ENCODE measurements at regions not wholly inside any gene's neighbourhood (a gene's known extent, or its start where the extent isn't known, plus 50 kb on each side); places are given as distances from the start of the nearest gene placed in this dataset.
A peak's percentile ranks its signal among the peaks of the same experiment; 100 is the strongest.

DNA sequence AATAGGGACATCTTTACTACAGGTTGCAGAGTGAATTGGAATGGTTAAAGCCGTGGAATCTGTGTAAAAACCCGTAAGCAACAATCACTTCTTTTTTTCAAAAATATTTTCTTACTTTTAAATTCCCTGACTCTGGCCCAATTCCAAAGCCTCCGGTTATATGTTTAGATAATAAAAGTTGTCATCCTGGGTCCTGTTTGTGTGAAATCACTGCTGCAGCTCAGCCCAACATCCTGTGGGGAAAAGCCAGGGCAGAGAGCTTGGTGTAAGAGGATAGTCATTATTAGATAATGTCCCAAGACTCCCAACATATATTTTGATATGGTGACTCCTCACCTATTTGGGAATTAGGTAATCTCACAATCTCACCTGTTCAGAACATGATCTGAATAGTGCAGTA is 586.0 kb upstream of the BRINP1 start:
- no peaks in the 10 kb centered on the region for H3K4me1 Mint-ChIP-seq
- H3K4me3 Mint-ChIP-seq = no peak overlapping the region
- H3K36me3 Mint-ChIP-seq = peaks cover 2% of the 10 kb centered on the region

DNA sequence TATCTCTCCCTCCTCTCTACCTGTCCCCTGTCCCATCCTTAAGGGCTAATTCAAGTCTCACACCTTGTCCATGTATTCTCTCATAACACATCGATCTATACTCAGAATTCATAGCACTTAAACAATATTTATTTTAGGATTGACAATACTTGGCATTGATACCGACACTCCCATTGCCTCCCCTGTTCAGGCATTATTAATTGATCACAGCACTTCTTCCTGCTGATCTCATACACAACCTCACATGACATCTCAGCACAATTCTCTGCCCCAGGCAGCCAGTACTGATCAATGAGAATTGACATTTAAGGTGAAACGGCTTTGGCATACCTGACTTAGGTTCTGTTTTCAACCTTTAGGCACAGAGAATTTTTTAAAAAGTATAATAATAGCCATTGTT is 582.4 kb upstream of the BRINP1 start:
- Mint-ChIP-seq H3K27me3 (peaks cover 3% of the 10 kb centered on the region), H3K4me3 (no peak overlapping the region), H3K9me3 (peaks cover 0 to 2% (median 0%) of the 10 kb centered on the region in 3 donors), H3K36me3 (no peaks in the 10 kb centered on the region), H3K4me1 (no peaks in the 10 kb centered on the region), H3K27ac (no peak overlapping the region)

More for the DNA sequence above, 586.0 kb upstream of the BRINP1 start:
- Mint-ChIP-seq H3K27me3 (peaks cover 2% of the 10 kb centered on the region), H3K9me3 (peaks cover 0 to 2% (median 2%) of the 10 kb centered on the region in 3 donors), H3K27ac (no peak overlapping the region)

DNA sequence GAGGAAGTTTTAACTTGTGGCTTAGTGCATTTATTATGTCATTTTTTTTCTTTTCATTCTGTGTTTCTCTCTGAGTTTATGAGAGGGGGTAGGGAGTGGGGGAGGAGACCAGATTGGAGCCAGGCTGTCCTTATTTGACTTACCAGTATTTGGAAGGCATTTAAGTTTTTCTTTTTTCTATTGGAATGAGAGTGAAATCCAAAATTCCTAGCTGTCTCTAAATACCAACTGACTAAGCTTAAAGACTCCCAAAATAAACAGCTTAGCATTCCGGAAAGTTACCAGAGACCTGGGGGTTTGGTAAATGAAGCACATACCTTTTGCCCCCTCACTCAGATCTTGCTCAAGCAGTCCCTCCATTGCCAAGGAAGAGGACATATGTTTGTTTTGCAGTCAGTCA is 581.9 kb upstream of the BRINP1 start:
- Mint-ChIP-seq H3K4me1 (no peaks in the 10 kb centered on the region), H3K27ac (no peak overlapping the region), H3K27me3 (peaks cover 3% of the 10 kb centered on the region), H3K4me3 (no peak overlapping the region), H3K36me3 (no peaks in the 10 kb centered on the region), H3K9me3 (peaks cover 0 to 2% (median 0%) of the 10 kb centered on the region in 3 donors)

DNA sequence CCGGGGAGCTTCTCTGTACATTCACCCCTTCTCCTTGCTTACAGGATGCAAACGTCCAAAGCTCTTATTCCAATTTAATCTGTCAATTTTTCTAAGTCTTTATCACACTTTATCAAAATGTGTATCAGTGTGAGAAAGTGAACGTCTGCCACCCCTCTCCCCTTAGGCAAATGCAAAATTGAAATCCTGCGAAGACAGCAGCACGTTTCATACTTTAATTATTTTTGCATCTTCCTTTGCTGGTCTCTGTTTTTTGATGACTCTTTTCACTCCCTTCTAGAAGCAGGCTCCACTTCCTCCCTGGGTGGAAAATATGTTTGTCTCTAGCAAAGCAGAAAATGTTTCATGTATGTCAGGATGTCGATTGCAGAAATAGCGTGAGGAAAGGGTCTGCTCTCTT is 576.5 kb upstream of the BRINP1 start:
- Mint-ChIP-seq H3K36me3 (no peaks in the 10 kb centered on the region), H3K27me3 (peaks cover 8% of the 10 kb centered on the region), H3K4me1 (peaks cover 0 to 2% (median 0%) of the 10 kb centered on the region in 3 donors), H3K9me3 (peaks cover 0 to 2% (median 0%) of the 10 kb centered on the region in 3 donors), H3K4me3 (no peak overlapping the region), H3K27ac (no peak overlapping the region)

DNA sequence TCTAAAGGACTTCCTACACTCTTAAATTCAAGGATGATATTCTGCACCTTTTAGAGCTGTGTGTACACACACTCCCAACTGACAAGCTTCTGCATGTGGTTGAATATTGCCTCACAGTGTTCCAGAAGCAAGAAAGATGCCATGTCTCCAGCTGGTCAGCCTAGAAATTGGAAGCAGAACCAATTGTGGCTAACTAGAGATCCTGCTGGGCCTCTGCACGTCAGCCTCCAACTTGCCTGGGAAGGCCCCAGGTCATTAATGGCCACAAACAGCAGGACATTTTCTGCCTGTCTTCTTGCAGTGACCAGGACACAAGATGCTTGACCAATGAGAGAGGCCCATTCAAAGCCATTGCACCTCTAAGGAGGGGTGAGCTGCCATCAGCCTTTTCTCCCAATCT is 571.9 kb upstream of the BRINP1 start:
- Mint-ChIP-seq H3K4me3 (no peak overlapping the region), H3K36me3 (no peaks in the 10 kb centered on the region), H3K9me3 (peaks cover 0 to 2% (median 0%) of the 10 kb centered on the region in 3 donors), H3K4me1 (peaks cover 0 to 2% (median 0%) of the 10 kb centered on the region in 3 donors), H3K27me3 (peaks cover 9% of the 10 kb centered on the region), H3K27ac (no peak overlapping the region)

DNA sequence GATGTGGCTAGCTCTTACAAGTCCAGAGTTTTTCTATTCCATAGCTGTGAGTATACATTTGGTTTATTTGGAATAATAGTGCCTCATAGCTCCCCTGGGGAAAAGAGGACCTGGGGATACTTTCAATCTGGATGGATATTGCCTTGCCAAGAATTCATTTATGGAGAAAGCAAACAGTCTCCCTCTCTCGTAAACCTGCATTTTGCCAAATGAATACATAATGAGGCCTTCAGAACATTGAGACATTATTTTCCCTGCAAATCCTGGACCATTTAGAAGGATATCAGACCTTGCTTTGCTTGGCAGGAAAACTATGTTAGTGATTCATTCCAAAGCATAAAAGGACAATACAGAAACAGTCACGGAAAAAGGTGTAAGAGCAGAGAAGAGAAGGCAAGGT is 569.6 kb upstream of the BRINP1 start:
- Mint-ChIP-seq H3K4me1 (no peaks in the 10 kb centered on the region), H3K36me3 (no peaks in the 10 kb centered on the region), H3K4me3 (no peak overlapping the region), H3K27me3 (peaks cover 6% of the 10 kb centered on the region), H3K9me3 (no peaks in the 10 kb centered on the region), H3K27ac (peak overlapping the region in 1 of 3 donors; percentile 48)

DNA sequence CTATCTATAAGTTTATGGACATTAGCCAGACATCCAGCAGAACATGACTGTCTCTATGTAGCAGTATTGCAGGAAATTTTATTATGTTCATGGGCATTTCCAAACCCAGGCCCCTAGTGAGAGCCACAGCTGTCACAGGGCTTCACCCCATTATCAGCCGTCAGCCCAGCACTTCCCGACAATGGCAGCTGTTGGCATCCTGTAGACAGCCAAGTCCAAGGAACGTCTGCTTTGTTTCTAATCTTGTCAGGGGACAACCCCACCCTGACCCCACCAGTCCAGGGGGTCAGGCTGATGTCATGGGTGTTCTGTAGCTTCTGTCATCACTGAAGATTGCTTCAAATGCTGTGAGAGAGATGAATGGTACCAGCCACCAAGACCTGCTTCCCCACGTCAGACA is 565.3 kb upstream of the BRINP1 start:
- H3K36me3 Mint-ChIP-seq = no peaks in the 10 kb centered on the region
- no peaks in the 10 kb centered on the region for H3K4me1 Mint-ChIP-seq
- peaks cover 0 to 2% (median 0%) of the 10 kb centered on the region in 3 donors for H3K9me3 Mint-ChIP-seq
- H3K27ac Mint-ChIP-seq = peak overlapping the region in 1 of 3 donors; percentile 13
- H3K27me3 Mint-ChIP-seq = peaks cover 5% of the 10 kb centered on the region
- no peak overlapping the region for H3K4me3 Mint-ChIP-seq

DNA sequence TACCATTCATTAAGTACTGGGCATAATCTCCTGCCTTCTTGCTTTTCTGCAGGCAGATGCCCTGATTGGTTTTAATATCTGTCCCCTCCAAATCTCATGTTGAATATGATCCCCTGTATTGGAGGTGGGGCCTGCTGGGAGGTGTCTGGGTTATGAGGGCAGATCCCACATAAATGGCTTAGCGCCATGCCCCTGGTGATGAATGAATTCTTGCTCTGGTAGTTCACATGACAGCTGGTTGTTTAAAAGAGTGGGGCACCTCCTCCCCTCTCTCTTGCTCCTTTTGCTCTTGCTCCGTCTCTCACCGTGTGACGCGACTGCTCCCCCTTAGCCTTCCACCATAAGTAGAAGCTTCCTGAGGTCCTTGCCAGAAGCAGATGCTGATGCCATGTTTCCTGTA is 564.0 kb upstream of the BRINP1 start:
- Mint-ChIP-seq H3K27me3 (peaks cover 5% of the 10 kb centered on the region), H3K4me3 (no peak overlapping the region), H3K4me1 (no peaks in the 10 kb centered on the region), H3K9me3 (peaks cover 0 to 2% (median 0%) of the 10 kb centered on the region in 3 donors), H3K27ac (no peak overlapping the region), H3K36me3 (no peaks in the 10 kb centered on the region)

DNA sequence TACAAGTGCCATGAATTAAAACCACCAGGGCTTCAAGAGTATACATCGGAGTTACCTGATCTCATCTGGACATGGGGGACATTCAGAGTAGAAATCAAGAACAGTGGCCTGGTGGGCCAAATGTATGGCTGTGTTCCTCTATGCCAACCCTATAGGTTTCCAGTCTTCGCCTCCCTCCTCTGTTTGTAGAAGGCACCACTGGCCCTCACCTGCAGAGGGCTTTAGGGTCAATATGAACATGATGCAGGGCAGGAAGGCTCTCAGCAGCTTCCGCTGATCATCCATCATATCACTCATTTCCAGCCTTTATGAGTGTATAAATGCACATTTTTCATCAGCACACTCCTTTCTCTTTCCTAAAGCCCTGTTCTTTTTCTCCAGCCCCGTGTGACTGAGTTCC is 555.5 kb upstream of the BRINP1 start:
- H3K27ac Mint-ChIP-seq = no peak overlapping the region
- H3K36me3 Mint-ChIP-seq = no peaks in the 10 kb centered on the region
- H3K27me3 Mint-ChIP-seq = peaks cover 2% of the 10 kb centered on the region
- peaks cover 0 to 2% (median 0%) of the 10 kb centered on the region in 3 donors for H3K4me1 Mint-ChIP-seq
- no peak overlapping the region for H3K4me3 Mint-ChIP-seq
- peaks cover 2 to 7% (median 2%) of the 10 kb centered on the region in 3 donors for H3K9me3 Mint-ChIP-seq

DNA sequence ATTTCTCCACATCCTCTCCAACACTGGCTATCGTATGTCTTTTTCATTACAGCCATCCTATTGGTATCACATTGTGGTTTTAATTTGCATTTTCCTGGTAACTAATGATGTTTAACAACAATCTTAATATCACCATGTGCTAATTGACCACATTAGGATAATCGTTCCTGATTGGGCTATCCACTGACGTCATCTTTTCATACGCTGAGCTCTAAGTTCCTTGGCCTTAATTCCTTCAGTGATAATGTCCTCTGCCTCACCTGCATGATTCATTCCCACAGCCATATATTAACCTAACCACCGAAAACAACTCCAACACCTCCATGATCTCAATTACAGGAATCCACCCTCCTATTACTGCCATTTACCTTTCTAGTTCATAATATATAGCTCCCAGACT is 547.9 kb upstream of the BRINP1 start:
- Mint-ChIP-seq H3K36me3 (no peaks in the 10 kb centered on the region), H3K9me3 (peaks cover 2 to 7% (median 3%) of the 10 kb centered on the region in 3 donors), H3K27ac (no peak overlapping the region), H3K27me3 (no peaks in the 10 kb centered on the region), H3K4me1 (no peaks in the 10 kb centered on the region), H3K4me3 (no peak overlapping the region)

DNA sequence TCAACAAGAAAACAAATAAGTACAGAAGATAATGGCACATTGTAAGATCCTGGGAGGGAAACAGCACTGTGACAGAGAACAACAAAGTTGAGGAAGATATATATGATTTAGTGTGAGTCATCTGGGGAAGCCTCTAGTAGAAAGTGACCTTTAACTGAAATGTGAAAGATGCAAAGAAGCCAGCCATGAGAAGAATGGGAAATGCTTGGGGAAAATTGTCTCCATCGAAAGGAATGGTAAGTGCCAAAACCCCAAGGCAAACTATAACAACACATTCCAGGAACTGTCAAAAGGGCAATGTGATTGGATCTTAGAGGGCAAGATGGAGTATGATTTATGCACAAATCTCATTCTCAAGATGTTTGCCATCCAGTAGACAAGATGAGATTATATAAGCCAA is 537.8 kb upstream of the BRINP1 start:
- Mint-ChIP-seq H3K27ac (no peak overlapping the region), H3K36me3 (no peaks in the 10 kb centered on the region), H3K27me3 (no peaks in the 10 kb centered on the region), H3K9me3 (peaks cover 5 to 11% (median 9%) of the 10 kb centered on the region in 3 donors), H3K4me3 (no peak overlapping the region), H3K4me1 (peaks cover 0 to 1% (median 0%) of the 10 kb centered on the region in 3 donors)

DNA sequence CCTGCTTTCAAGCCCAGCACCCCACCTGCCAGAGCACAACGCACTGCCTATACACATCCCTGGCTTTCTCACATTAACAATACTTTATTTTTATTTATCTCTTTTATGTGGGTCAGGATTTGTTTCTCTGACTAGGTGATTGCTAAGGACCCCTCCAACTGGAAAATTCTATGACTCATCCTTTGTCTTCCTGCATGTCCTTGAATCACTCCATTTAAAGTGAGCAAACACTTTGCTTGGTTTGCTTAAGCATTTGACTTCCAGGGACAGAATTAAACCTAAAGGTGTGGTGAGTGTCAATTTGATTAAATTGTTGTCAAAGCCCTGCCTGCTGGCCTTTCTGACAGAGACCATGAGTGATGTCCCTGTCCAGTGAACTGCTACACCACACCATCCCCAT is 536.5 kb upstream of the BRINP1 start:
- no peak overlapping the region for H3K27ac Mint-ChIP-seq
- H3K27me3 Mint-ChIP-seq = no peaks in the 10 kb centered on the region
- peaks cover 5 to 11% (median 9%) of the 10 kb centered on the region in 3 donors for H3K9me3 Mint-ChIP-seq
- H3K4me1 Mint-ChIP-seq = peaks cover 0 to 1% (median 0%) of the 10 kb centered on the region in 3 donors
- H3K36me3 Mint-ChIP-seq = no peaks in the 10 kb centered on the region
- no peak overlapping the region for H3K4me3 Mint-ChIP-seq

DNA sequence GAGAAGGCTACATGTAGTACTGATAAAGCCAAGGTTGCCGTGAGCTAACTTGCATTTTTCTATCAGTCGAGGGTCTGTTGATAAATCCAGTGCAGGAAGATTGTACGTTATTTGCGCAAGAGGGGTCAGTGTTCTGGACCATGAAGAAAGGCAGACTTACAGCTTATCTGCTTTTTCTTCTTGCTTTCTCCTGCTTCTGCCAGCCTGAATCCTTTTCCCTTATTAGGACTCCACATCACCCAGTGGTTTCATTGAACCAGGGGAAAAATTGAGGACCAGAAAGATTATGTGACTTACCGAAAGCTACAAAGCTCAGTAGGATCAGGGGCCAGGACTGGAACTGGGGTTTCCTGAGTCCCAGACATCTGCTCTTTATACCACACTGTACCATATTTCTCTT is 534.6 kb upstream of the BRINP1 start:
- Mint-ChIP-seq H3K9me3 (peaks cover 5 to 9% (median 7%) of the 10 kb centered on the region in 3 donors), H3K4me1 (peaks cover 0 to 1% (median 0%) of the 10 kb centered on the region in 3 donors), H3K27ac (no peak overlapping the region), H3K4me3 (no peak overlapping the region), H3K27me3 (no peaks in the 10 kb centered on the region), H3K36me3 (no peaks in the 10 kb centered on the region)

DNA sequence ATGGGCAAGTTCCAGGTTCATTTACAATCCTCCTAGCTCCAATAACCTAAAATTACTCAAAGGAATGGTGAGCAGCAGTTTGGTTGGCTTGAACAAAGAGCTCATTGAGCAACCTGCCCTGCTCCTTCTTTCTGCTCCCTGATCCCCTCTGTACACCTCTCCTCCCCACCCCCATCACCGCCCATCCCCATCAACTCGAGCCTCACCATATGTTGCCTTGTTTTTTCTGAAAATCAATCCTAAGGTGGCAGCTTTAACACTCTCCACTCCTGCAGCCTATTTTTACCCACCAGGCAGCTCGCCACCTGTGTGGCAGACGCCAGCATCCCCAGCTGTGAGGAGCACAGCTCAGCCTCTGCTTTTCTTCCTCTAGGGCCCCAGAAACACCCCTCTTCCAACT is 533.4 kb upstream of the BRINP1 start:
- Mint-ChIP-seq H3K27me3 (no peaks in the 10 kb centered on the region), H3K9me3 (peaks cover under 1 to 3% (median under 1%) of the 10 kb centered on the region in 3 donors), H3K27ac (no peak overlapping the region), H3K4me1 (peaks cover 0 to 1% (median 0%) of the 10 kb centered on the region in 3 donors), H3K36me3 (no peaks in the 10 kb centered on the region), H3K4me3 (no peak overlapping the region)

DNA sequence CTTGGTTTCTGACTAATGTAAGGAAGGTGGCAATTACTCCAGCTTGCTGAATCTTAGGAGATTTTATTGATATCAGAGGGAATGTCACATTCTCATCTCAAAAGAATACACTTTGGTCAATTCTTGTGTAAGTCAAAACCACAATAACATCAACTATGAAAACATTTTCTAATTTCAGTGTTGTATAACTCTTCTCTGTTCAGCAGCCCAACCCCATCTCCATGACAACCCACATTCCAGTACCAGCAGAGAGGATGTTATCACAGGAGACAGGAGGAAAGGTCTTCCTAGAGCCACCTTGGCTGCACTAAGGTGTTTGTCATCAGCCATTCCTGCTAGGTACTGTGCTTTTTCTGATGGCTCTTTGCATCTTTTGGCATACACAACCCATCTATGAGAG is 529.1 kb upstream of the BRINP1 start:
- peaks cover 0 to 1% (median 0%) of the 10 kb centered on the region in 3 donors for H3K4me1 Mint-ChIP-seq
- H3K4me3 Mint-ChIP-seq = no peak overlapping the region
- no peak overlapping the region for H3K27ac Mint-ChIP-seq
- no peaks in the 10 kb centered on the region for H3K27me3 Mint-ChIP-seq
- no peaks in the 10 kb centered on the region for H3K36me3 Mint-ChIP-seq
- no peaks in the 10 kb centered on the region for H3K9me3 Mint-ChIP-seq

DNA sequence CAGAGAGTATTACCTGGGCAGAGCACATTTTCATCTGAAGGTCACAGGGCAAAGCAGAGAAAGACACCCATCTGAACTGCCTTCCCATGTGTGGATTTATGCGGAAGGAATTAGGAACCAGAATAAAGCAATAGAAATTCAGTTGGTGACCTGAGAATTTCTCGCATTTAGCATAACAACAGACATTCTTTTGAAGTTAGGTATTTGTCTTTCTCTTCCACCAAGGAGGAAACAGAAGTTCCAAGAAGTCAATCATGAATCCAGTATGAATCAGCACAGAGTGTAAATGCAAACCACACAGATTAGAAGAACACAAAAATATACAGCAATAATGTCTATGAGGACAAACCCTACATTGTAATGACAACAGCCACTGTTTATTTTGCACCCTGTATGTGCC is 515.2 kb upstream of the BRINP1 start:
- Mint-ChIP-seq H3K4me3 (no peak overlapping the region), H3K27ac (no peak overlapping the region), H3K27me3 (peaks cover 4% of the 10 kb centered on the region), H3K4me1 (no peaks in the 10 kb centered on the region), H3K9me3 (no peaks in the 10 kb centered on the region), H3K36me3 (no peaks in the 10 kb centered on the region)

DNA sequence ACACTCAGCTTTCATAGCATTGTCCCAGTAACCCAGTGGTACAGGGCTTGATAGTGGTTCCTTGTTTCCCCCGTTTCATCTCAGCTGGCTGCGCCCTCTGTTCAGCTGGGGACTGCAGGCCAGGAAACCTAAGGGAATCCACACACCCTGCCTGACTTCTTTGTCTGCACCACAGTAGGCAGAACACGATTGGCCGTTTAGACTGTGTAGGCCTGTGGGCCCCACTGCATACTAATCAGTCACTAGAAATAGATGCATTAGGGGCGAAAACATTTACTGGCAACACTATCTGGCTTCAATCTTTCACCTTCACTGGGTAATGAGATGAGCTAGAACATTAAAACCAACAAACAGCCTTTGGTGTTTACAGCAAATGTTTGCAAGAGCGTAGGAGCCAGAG is 512.7 kb upstream of the BRINP1 start:
- Mint-ChIP-seq H3K36me3 (no peaks in the 10 kb centered on the region), H3K27ac (no peak overlapping the region), H3K9me3 (no peaks in the 10 kb centered on the region), H3K4me1 (no peaks in the 10 kb centered on the region), H3K27me3 (peaks cover 6% of the 10 kb centered on the region), H3K4me3 (no peak overlapping the region)

Measured in IgD-negative memory B cell (primary cell).